H1 (cell line): ENCODE measurements at regions not wholly inside any gene's neighbourhood (a gene's known extent, or its start where the extent isn't known, plus 50 kb on each side); places are given as distances from the start of the nearest gene placed in this dataset.

Source experiments
- CTCF ChIA-PET: fragments of 300-600 bp; sonication (Branson Sonifier 250); formaldehyde crosslinking; loops from one replicate; lab custom pipeline; 2021; ENCODE audit not compliant: partially characterized antibody; lab: Charles Lee
- POLR2A ChIA-PET: fragments of 300-600 bp; sonication (Branson Sonifier 250); formaldehyde crosslinking; loops from one replicate; lab custom pipeline; 2021; ENCODE audit warnings: inconsistent platforms; ENCODE audit not compliant: partially characterized antibody; lab: Charles Lee
- DNase-seq, 2 experiments: peaks; one replicate each; pipeline versions ENCODE4 v3.0.0 to v3.0.0-alpha.2; 2010 to 2022; ENCODE audit warnings: low spot score in 2 of 2, low read depth in 1 of 2, mixed read lengths in 1 of 2
- FAIRE-seq: peaks from 2 replicates; lab custom pipeline; 2011; peaks lifted over from hg19 to GRCh38; lab: Jason Lieb, UNC
- H2AFZ ChIP-seq: 2 replicates; pipeline ENCODE4 v1.8.1; 2012; ENCODE audit warnings: low read length, inconsistent platforms
- H2AK5ac ChIP-seq: 2 replicates; pipeline ENCODE4 v1.6.1; 2013; ENCODE audit warnings: low read depth, low read length
- H2BK120ac ChIP-seq: replicated peaks from 2 replicates; pipeline ENCODE3; 2013; ENCODE audit warnings: low read depth, low read length, inconsistent platforms
- H2BK12ac ChIP-seq: 2 replicates; pipeline ENCODE4 v1.6.1; 2013; ENCODE audit warnings: low read depth, low read length
- H2BK15ac ChIP-seq: 2 replicates; pipeline ENCODE4 v1.6.1; 2013; ENCODE audit warnings: low read length
- H2BK20ac ChIP-seq: 2 replicates; pipeline ENCODE4 v1.6.1; 2013; ENCODE audit warnings: low read length
- H2BK5ac ChIP-seq: 2 replicates; pipeline ENCODE4 v1.6.1; 2013; ENCODE audit warnings: low read depth, low read length
- H3K14ac ChIP-seq: 2 replicates; pipeline ENCODE4 v1.6.1; 2013; ENCODE audit warnings: inconsistent platforms; ENCODE audit not compliant: insufficient read length
- H3K18ac ChIP-seq: 2 replicates; pipeline ENCODE4 v1.6.1; 2013; ENCODE audit warnings: low read length; ENCODE audit errors: extremely low read depth
- H3K23ac ChIP-seq: 2 replicates; pipeline ENCODE4 v1.6.1; 2013; ENCODE audit warnings: inconsistent platforms; ENCODE audit not compliant: insufficient read length
- H3K23me2 ChIP-seq: 2 replicates; pipeline ENCODE4 v1.6.1; 2013; ENCODE audit warnings: low read depth, low read length
- H3K27ac ChIP-seq: 2 replicates; pipeline ENCODE4 v1.6.1; 2011; ENCODE audit warnings: low read depth, low read length, inconsistent platforms
- H3K27me3 ChIP-seq, 4 experiments: replicated peaks in 1 of 4; 1 replicate in 1 of 4; 2 replicates in 3 of 4; pipeline versions ENCODE4 v1.6.1 to v1.8.1; 2011 to 2013; ENCODE audit warnings: low read length in 3 of 4, mild to moderate bottlenecking in 3 of 4, inconsistent platforms in 2 of 4, mixed read lengths in 2 of 4, moderate library complexity in 1 of 4; ENCODE audit not compliant: control insufficient read depth in 3 of 4, insufficient read depth in 3 of 4; ENCODE audit errors: extremely low read depth in 1 of 4
- H3K36me3 ChIP-seq, 4 experiments: 2 replicates each; pipeline versions ENCODE4 v1.6.1 to v1.8.1; 2011 to 2013; ENCODE audit warnings: mild to moderate bottlenecking in 4 of 4, low read length in 3 of 4, moderate library complexity in 2 of 4, control low read depth in 1 of 4, inconsistent platforms in 1 of 4; ENCODE audit not compliant: insufficient read depth in 4 of 4, control insufficient read depth in 2 of 4
- H3K4ac ChIP-seq: replicated peaks from 2 replicates; pipeline ENCODE3; 2013; ENCODE audit warnings: low read length, low read depth, mixed read lengths, inconsistent platforms; ENCODE audit not compliant: insufficient read length
- H3K4me1 ChIP-seq, 4 experiments: replicated peaks in 1 of 4; 1 replicate in 1 of 4; 2 replicates in 3 of 4; pipeline versions ENCODE4 v1.6.1 to v1.8.1; 2011 to 2013; ENCODE audit warnings: low read length in 3 of 4, inconsistent platforms in 2 of 4, mixed read lengths in 1 of 4; ENCODE audit not compliant: insufficient read depth in 4 of 4, control insufficient read depth in 3 of 4
- H3K4me2 ChIP-seq, 2 experiments: 2 replicates each; pipeline versions ENCODE4 v1.6.1 to v1.8.1; 2011 to 2013; ENCODE audit warnings: low read depth in 2 of 2, low read length in 2 of 2, control low read depth in 1 of 2, inconsistent platforms in 1 of 2, mild to moderate bottlenecking in 1 of 2; ENCODE audit not compliant: insufficient read depth in 1 of 2
- H3K4me3 ChIP-seq, 4 experiments: fragments of 200-600, 300-600 bp in 1 of 4; sonication (generic), shearing (Covaris generic), sonication (Bioruptor Twin) in 1 of 4; 2 replicates each; pipeline versions ENCODE4 v1.5.1 to v1.8.1; 2011 to 2016; ENCODE audit warnings: low read length in 4 of 4, low read depth in 3 of 4, control low read depth in 2 of 4, inconsistent platforms in 2 of 4, mild to moderate bottlenecking in 2 of 4, mixed read lengths in 1 of 4, moderate library complexity in 1 of 4; ENCODE audit not compliant: insufficient read depth in 2 of 4; ENCODE audit errors: extremely low read depth in 1 of 4
- H3K56ac ChIP-seq: replicated peaks from 2 replicates; pipeline ENCODE3; 2013; ENCODE audit warnings: low read depth, mild to moderate bottlenecking, mixed read lengths, low read length, inconsistent platforms; ENCODE audit not compliant: insufficient read length
- H3K79me1 ChIP-seq: 2 replicates; pipeline ENCODE4 v1.6.1; 2013; ENCODE audit warnings: low read depth, low read length, control low read depth
- H3K79me2 ChIP-seq, 2 experiments: 2 replicates each; pipeline versions ENCODE4 v1.6.1 to v1.8.1; 2012 to 2013; ENCODE audit warnings: low read length in 2 of 2, mild to moderate bottlenecking in 2 of 2, inconsistent platforms in 1 of 2; ENCODE audit not compliant: insufficient read depth in 2 of 2, control insufficient read depth in 1 of 2
- H3K9ac ChIP-seq, 4 experiments: replicated peaks in 1 of 4; 1 replicate in 1 of 4; 2 replicates in 3 of 4; pipeline versions ENCODE4 v1.6.1 to v1.8.1; 2011 to 2013; ENCODE audit warnings: low read depth in 3 of 4, low read length in 3 of 4, control low read depth in 2 of 4, mild to moderate bottlenecking in 2 of 4, moderate library complexity in 2 of 4, inconsistent platforms in 1 of 4; ENCODE audit errors: extremely low read depth in 1 of 4
- H3K9me3 ChIP-seq, 2 experiments: 2 replicates each; pipeline versions ENCODE4 v1.6.1 to v1.8.1; 2012 to 2013; ENCODE audit warnings: mild to moderate bottlenecking in 2 of 2, moderate library complexity in 2 of 2, control low read depth in 1 of 2, inconsistent platforms in 1 of 2, low read depth in 1 of 2, low read length in 1 of 2, mixed read lengths in 1 of 2; ENCODE audit not compliant: insufficient read depth in 2 of 2
- H4K20me1 ChIP-seq, 2 experiments: replicated peaks in 1 of 2; 2 replicates each; pipeline versions ENCODE3 to v1.8.1; 2011 to 2013; ENCODE audit warnings: inconsistent platforms in 2 of 2, low read length in 2 of 2, mild to moderate bottlenecking in 1 of 2; ENCODE audit not compliant: insufficient read depth in 2 of 2, control insufficient read depth in 1 of 2
- H4K5ac ChIP-seq: 2 replicates; pipeline ENCODE4 v1.6.1; 2013; ENCODE audit warnings: low read length, low read depth, mixed read lengths, inconsistent platforms; ENCODE audit not compliant: insufficient read length
- H4K8ac ChIP-seq: 2 replicates; pipeline ENCODE4 v1.8.0; 2013; ENCODE audit warnings: mild to moderate bottlenecking, moderate library complexity, low read length, inconsistent platforms; ENCODE audit not compliant: insufficient read depth; ENCODE audit errors: extremely low read depth
- H4K91ac ChIP-seq: replicated peaks from 2 replicates; pipeline ENCODE3; 2013; ENCODE audit warnings: low read length, mixed read lengths, inconsistent platforms; ENCODE audit not compliant: insufficient read length
- FOSL1 ChIP-seq: IDR thresholded peaks from 2 replicates; pipeline ENCODE4 v1.6.1; 2011; ENCODE audit warnings: mild to moderate bottlenecking, low read depth, low read length, moderate library complexity; ENCODE audit not compliant: insufficient read depth
- KDM5A ChIP-seq: fragments of 200-600 bp; IDR thresholded peaks from 2 replicates; pipeline ENCODE4 v1.7.1; 2012; ENCODE audit warnings: mild to moderate bottlenecking, low read length, inconsistent platforms, mixed read lengths
- TAF1 ChIP-seq: IDR thresholded peaks from 2 replicates; pipeline ENCODE4 v1.6.1; 2011; ENCODE audit warnings: mild to moderate bottlenecking, low read depth, low read length
- YY1 ChIP-seq: IDR thresholded peaks from 2 replicates; pipeline ENCODE4 v1.6.1; 2011; ENCODE audit warnings: low read depth, mild to moderate bottlenecking, low read length
- WGBS, 2 experiments: shearing (Covaris generic) in 1 of 2; methylation state at CpG; one replicate each; pipeline versions ENCODE4 v1.1.6 to v1.1.7; 2013 to 2015; ENCODE audit warnings: low lambda C conversion rate in 2 of 2, mixed read lengths in 2 of 2, inconsistent platforms in 1 of 2, low coverage in 1 of 2, missing lambda C conversion rate in 1 of 2; ENCODE audit not compliant: insufficient replicate concordance in 2 of 2, insufficient coverage in 1 of 2, insufficient read length in 1 of 2; ENCODE audit errors: extremely low coverage in 1 of 2, missing lambda C conversion rate in 1 of 2; 5-methylcytosine and 5-hydroxymethylcytosine counted together
- TF ChIP-seq, protein P1 (sequence below): IDR thresholded peaks from 2 replicates; pipeline ENCODE4 v1.6.1; 2012; ENCODE audit warnings: inconsistent platforms

DNA sequence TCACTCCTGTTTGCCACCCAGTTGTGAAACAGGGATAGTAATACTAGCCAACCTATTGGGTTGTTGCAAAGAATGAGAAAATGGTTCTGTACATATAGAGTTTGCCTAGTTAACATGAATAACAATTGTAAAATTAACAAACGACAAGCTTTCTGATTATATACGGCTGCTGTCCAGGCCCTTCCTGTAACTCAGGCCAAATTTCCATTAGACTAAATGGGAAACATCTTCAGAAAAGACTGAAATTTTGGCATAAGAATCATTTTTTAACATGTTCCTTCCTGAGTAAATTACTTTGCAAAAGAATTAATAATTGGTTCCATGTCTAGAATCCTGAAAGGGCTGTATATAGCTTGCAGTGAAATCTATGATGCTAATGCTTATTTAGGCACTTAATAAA, 117.7 kb upstream of the SATB2 start:
- Histone ChIP-seq H3K4me1 (peaks cover 0 to 5% (median 0%) of the 10 kb centered on the region in 4 experiments; a peak in 1 of 7 replicates), H3K9ac (no peak overlapping the region), H3K9me3 (no peaks in the 10 kb centered on the region), H3K23ac (no peak overlapping the region), H3K56ac (no peak overlapping the region), H2BK5ac (no peak overlapping the region), H3K36me3 (no peaks in the 10 kb centered on the region), H3K4me2 (no peak overlapping the region), H2AK5ac (no peak overlapping the region), H4K20me1 (no peaks in the 10 kb centered on the region), H3K4ac (no peak overlapping the region), H3K4me3 (no peak overlapping the region), H2BK15ac (no peak overlapping the region), H3K23me2 (no peaks in the 10 kb centered on the region), H2BK20ac (no peak overlapping the region), H4K5ac (no peak overlapping the region), H4K91ac (no peak overlapping the region), H3K27ac (no peak overlapping the region), H3K14ac (no peak overlapping the region), H2BK120ac (no peak overlapping the region), H3K79me2 (no peaks in the 10 kb centered on the region), H2BK12ac (no peak overlapping the region), H2AFZ (no peak overlapping the region), H3K27me3 (no peaks in the 10 kb centered on the region), H4K8ac (no peak overlapping the region), H3K79me1 (no peaks in the 10 kb centered on the region), H3K18ac (no peak overlapping the region)
- TF ChIP-seq KDM5A (no peak), TAF1 (no peak), FOSL1 (no peak), YY1 (no peak)
- TF ChIP-seq, protein P1, sequence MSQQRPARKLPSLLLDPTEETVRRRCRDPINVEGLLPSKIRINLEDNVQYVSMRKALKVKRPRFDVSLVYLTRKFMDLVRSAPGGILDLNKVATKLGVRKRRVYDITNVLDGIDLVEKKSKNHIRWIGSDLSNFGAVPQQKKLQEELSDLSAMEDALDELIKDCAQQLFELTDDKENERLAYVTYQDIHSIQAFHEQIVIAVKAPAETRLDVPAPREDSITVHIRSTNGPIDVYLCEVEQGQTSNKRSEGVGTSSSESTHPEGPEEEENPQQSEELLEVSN: no peak
- no peak for FAIRE-seq
- WGBS, 2 experiments: 86% methylated on average over 2 of the region's 2 CpGs; no CpG with 5 or more reads in 1 of the 2 experiments
- no peak for DNase-seq
- POLR2A ChIA-PET: no interaction called here
- CTCF ChIA-PET: interaction anchor here (0.7 to 1.3 kb wide), 3 partner anchors 12 to 105 kb away, joined by 3 to 4 read pairs (median 3); no protein-coding TSS in a partner anchor
